GM21515 (cell line): ENCODE measurements at regions not wholly inside any gene's neighbourhood (a gene's known extent, or its start where the extent isn't known, plus 50 kb on each side); places are given as distances from the start of the nearest gene placed in this dataset.

Experiments
- ATAC-seq: cut with Tn5 transposase; IDR thresholded peaks from one replicate; pipeline ENCODE4 v1.9.1; 2021; ENCODE audit not compliant: unreplicated experiment

GRCh38 chr9:79120533-79120932 is 451.2 kb upstream of the TLE4 start:
- ATAC-seq: no peak

DNA sequence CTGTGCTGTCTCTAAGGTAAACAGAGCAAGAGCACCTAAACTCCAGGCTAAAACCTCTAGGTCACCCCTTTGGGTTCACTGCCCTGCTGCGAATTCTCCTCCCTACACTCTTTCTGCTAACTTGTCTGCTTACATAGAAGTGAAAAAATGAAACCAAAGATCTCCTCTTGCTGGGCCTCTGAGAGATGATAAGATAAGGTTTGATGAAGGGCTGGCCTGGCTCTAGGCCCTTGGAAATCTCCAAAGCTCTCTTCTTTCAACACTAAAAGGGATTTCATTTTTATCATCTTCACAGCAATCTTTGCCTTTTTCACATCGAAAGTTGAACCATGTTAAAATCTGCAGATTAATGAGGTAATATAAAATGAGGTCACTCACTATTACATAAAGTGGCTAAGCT is 450.8 kb upstream of the TLE4 start:
- ATAC-seq: no peak

- ATAC-seq: no peak
Observed at GRCh38 chr9:79123415-79123814, 448.4 kb upstream of the TLE4 start.

- no peak for ATAC-seq
Observed at GRCh38 chr9:79127661-79128060, 444.1 kb upstream of the TLE4 start.

GRCh38 chr9:79129865-79130480 is 441.8 kb upstream of the TLE4 start:
- ATAC-seq: no peak

- no peak for ATAC-seq
Observed at GRCh38 chr9:79131246-79131774, 440.5 kb upstream of the TLE4 start.

GRCh38 chr9:79131824-79132377 is 439.9 kb upstream of the TLE4 start:
- ATAC-seq: no peak

- ATAC-seq: no peak
Observed at GRCh38 chr9:79134654-79135053, 437.1 kb upstream of the TLE4 start.

GRCh38 chr9:79135681-79136415 is 435.9 kb upstream of the TLE4 start:
- ATAC-seq: no peak

- no peak for ATAC-seq
Observed at GRCh38 chr9:79140751-79141150, 431.0 kb upstream of the TLE4 start.

- ATAC-seq: no peak
Observed at GRCh38 chr9:79143211-79143610, 428.6 kb upstream of the TLE4 start.

GRCh38 chr9:79145442-79145841 is 426.3 kb upstream of the TLE4 start:
- ATAC-seq: no peak

- no peak for ATAC-seq
Observed at GRCh38 chr9:79149585-79149984, 422.2 kb upstream of the TLE4 start.

- no peak for ATAC-seq
Observed at GRCh38 chr9:79151791-79152190, 420.0 kb upstream of the TLE4 start.

GRCh38 chr9:79152306-79152705 is 419.5 kb upstream of the TLE4 start:
- no peak for ATAC-seq

GRCh38 chr9:79154806-79155205 is 417.0 kb upstream of the TLE4 start:
- ATAC-seq: no peak

GRCh38 chr9:79155308-79155707 is 416.5 kb upstream of the TLE4 start:
- ATAC-seq: no peak

- ATAC-seq: no peak
Observed at GRCh38 chr9:79163544-79163943, 408.2 kb upstream of the TLE4 start.

DNA sequence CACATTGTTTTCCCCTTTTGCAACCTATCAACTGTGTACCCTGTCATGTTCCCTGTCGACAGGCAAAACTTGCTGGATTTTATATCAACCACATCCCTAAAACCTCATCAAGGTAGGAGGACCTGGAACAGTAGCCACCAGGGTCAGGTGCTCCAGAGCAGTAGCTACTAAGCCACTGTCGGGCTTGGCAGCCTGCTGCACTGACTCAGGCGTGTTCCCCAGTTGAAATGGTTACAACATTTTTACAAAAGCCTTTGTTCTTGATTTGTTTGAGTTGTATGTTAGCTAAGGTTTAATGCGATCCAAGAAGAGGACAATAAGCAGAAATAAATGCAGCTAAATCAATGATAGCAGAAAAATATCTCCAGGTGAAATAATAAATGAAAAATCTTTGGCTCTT is 407.4 kb upstream of the TLE4 start:
- no peak for ATAC-seq

DNA sequence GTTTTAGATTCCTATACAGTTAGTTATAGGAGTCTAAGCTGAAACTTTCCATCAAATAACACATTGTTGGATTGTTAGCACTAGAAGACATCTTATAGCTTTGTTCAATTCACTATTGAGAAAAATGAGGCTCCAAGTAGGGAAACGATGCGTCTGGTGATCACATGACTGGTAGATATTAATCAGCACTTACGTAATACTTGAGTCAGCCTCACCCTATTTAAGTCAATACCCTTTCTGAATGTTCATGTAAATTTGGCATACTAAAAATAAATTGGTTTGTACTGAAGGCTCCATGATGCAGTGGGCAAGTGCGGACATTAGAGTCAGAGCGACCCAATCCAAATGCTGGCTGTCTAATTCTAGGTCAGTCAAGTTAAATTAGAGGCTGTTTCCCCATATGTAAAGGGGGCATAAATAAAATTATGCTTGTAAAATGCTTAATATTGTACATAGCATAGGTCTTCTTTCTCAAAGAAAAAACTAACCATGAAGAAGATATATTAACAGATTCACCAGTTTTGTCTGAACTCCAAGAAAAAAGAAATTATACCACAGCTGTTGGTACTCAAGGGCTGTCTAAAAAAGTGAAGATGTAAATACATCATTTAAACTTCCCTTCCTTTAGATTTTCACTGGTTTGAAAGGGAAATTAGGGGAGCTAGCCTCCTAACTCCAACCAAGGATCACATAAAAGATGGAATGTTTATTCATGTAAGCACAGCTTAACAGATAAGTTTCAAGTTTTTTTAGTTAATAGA is 406.6 kb upstream of the TLE4 start:
- no peak for ATAC-seq

GRCh38 chr9:79166005-79166404 is 405.8 kb upstream of the TLE4 start:
- no peak for ATAC-seq

DNA sequence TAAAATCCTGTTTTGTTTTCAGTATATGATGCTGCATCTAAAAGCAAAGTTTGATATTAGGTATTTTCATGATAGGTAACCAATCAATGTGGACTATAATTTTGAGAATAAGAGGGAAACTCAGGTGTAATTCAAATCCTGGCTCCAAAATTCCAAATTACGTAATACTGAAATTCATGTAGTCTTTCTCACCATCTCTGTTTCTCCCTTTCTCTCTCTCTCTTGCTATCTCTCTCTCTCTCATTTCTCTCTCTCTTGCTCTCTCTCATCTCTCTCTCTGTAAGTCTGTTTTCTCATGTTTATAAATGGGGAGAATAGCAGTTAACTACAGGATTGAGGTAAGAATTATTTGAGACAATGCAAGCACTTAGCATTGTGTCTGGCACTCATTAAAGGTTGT is 401.1 kb upstream of the TLE4 start:
- ATAC-seq: no peak
